ENCODE measurements at regions not wholly inside any gene's neighbourhood (a gene's known extent, or its start where the extent isn't known, plus 50 kb on each side); places are given as distances from the start of the nearest gene placed in this dataset.
"Not testable (repeated sequence)": the region's sequence is repeated elsewhere in the genome, so short reads cannot be mapped to it uniquely, and the experiment has no call there.

- H3K4me2 ChIP-seq (ENCODE audit: low read length), result no peak overlapping the region
- ATAC-seq (no peak), DNase-seq (ENCODE audit: low read depth, low spot score) (no peak)
- H2AFZ ChIP-seq (ENCODE audit: low read depth, low read length, poor library complexity, severe bottlenecking), result no peak overlapping the region
- ChIA-PET RAD21 (ENCODE audit: low non-redundant PET in 1 of 2, low total read pairs in 2 of 2, uncharacterized antibody in 2 of 2, unreplicated experiment in 2 of 2) (no interaction called here), CTCF (no interaction called here), POLR2A (no interaction called here)
- H3K9me2 ChIP-seq (ENCODE audit: insufficient read depth), result no peaks in the 10 kb centered on the region
- intact Hi-C loops (cut with micrococcal nuclease), result no loop called here
- H3K4me1 ChIP-seq (ENCODE audit: control insufficient read depth in 1 of 2, insufficient read depth in 2 of 2, low read length in 2 of 2), result peaks cover 0 to 11% of the 10 kb centered on the region in 2 experiments; a peak in 3 of 4 replicates
- no peak overlapping the region for H3K27ac ChIP-seq (ENCODE audit: low read depth, low read length)
- no peaks in the 10 kb centered on the region for H3K36me3 ChIP-seq (ENCODE audit: control insufficient read depth in 1 of 2, insufficient read depth in 2 of 2, low read length in 2 of 2)
- H3K79me2 ChIP-seq (ENCODE audit: insufficient read depth, low read length), result no peaks in the 10 kb centered on the region
- H3K27me3 ChIP-seq (ENCODE audit: insufficient read depth, low read length), result no peaks in the 10 kb centered on the region
- no TSS peak for BruUV-seq (replicated peaks)
- no peak for TF ChIP-seq YY1 (IDR thresholded peaks at IDR 0.05; ENCODE audit: extremely low read depth, insufficient replicate concordance, low read depth, low read length)
- TF ChIP-seq MAX (IDR thresholded peaks at IDR 0.05), result no peak
- TF ChIP-seq TCF7L2 (IDR thresholded peaks at IDR 0.05; ENCODE audit: borderline replicate concordance, extremely low read depth, insufficient read depth, insufficient read length), result no peak
- no peak for TF ChIP-seq EZH2 (IDR thresholded peaks at IDR 0.05)
- TF ChIP-seq SRF (IDR thresholded peaks at IDR 0.05; ENCODE audit: low read depth), result no peak
- TF ChIP-seq ZFX (IDR thresholded peaks at IDR 0.05), result no peak
- no peak for TF ChIP-seq CBX3 (IDR thresholded peaks at IDR 0.05; ENCODE audit: low read depth)
- TF ChIP-seq, protein P1, sequence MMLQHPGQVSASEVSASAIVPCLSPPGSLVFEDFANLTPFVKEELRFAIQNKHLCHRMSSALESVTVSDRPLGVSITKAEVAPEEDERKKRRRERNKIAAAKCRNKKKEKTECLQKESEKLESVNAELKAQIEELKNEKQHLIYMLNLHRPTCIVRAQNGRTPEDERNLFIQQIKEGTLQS (IDR thresholded peaks at IDR 0.05), result no peak
- TF ChIP-seq ZNF274 (IDR thresholded peaks at IDR 0.05; ENCODE audit: low read depth, low read length), result no peak
- TF ChIP-seq EGR1 (IDR thresholded peaks at IDR 0.05; ENCODE audit: low read depth), result no peak
- TF ChIP-seq, protein P2, sequence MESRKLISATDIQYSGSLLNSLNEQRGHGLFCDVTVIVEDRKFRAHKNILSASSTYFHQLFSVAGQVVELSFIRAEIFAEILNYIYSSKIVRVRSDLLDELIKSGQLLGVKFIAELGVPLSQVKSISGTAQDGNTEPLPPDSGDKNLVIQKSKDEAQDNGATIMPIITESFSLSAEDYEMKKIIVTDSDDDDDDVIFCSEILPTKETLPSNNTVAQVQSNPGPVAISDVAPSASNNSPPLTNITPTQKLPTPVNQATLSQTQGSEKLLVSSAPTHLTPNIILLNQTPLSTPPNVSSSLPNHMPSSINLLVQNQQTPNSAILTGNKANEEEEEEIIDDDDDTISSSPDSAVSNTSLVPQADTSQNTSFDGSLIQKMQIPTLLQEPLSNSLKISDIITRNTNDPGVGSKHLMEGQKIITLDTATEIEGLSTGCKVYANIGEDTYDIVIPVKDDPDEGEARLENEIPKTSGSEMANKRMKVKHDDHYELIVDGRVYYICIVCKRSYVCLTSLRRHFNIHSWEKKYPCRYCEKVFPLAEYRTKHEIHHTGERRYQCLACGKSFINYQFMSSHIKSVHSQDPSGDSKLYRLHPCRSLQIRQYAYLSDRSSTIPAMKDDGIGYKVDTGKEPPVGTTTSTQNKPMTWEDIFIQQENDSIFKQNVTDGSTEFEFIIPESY (IDR thresholded peaks at IDR 0.05; ENCODE audit: extremely low read depth, insufficient replicate concordance, low read length), result no peak
- TF ChIP-seq, protein P3, sequence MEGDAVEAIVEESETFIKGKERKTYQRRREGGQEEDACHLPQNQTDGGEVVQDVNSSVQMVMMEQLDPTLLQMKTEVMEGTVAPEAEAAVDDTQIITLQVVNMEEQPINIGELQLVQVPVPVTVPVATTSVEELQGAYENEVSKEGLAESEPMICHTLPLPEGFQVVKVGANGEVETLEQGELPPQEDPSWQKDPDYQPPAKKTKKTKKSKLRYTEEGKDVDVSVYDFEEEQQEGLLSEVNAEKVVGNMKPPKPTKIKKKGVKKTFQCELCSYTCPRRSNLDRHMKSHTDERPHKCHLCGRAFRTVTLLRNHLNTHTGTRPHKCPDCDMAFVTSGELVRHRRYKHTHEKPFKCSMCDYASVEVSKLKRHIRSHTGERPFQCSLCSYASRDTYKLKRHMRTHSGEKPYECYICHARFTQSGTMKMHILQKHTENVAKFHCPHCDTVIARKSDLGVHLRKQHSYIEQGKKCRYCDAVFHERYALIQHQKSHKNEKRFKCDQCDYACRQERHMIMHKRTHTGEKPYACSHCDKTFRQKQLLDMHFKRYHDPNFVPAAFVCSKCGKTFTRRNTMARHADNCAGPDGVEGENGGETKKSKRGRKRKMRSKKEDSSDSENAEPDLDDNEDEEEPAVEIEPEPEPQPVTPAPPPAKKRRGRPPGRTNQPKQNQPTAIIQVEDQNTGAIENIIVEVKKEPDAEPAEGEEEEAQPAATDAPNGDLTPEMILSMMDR (IDR thresholded peaks at IDR 0.05 in 2 of 3, conservative IDR thresholded peaks at IDR 0.05 in 1 of 3; ENCODE audit: borderline replicate concordance in 1 of 3, insufficient read depth in 1 of 3, low read depth in 2 of 3, low read length in 2 of 3), result no peak
- TF ChIP-seq JUND (IDR thresholded peaks at IDR 0.05), result no peak
- TF ChIP-seq ELF1 (IDR thresholded peaks at IDR 0.05; ENCODE audit: borderline replicate concordance, low read depth), result no peak
- no peak for TF ChIP-seq EZH2phosphoT487 (IDR thresholded peaks at IDR 0.05; ENCODE audit: borderline replicate concordance)
- H3K9ac ChIP-seq (ENCODE audit: low read length), result no peak overlapping the region
- no peaks in the 10 kb centered on the region for H4K20me1 ChIP-seq (ENCODE audit: insufficient read depth)
- H3K9me3 ChIP-seq (ENCODE audit: control insufficient read depth in 1 of 2, insufficient read depth in 1 of 2, low read depth in 1 of 2, low read length in 2 of 2), result no peaks in the 10 kb centered on the region
- no peak overlapping the region for H3K4me3 ChIP-seq (replicated peaks in 1 of 2; ENCODE audit: low read depth in 1 of 2, low read length in 2 of 2)
These were observed 141.3 kb upstream of the EXOC2 start for GRCh38 chr6:834190-834589.

- H3K79me2 ChIP-seq (ENCODE audit: insufficient read depth, low read length); H2AFZ ChIP-seq (ENCODE audit: low read depth, low read length, poor library complexity, severe bottlenecking); H3K36me3 ChIP-seq (ENCODE audit: control insufficient read depth in 1 of 2, insufficient read depth in 2 of 2, low read length in 2 of 2); CTCF ChIA-PET; intact Hi-C loops (cut with micrococcal nuclease); H3K27ac ChIP-seq (ENCODE audit: low read depth, low read length); H4K20me1 ChIP-seq (ENCODE audit: insufficient read depth); H3K9me3 ChIP-seq (ENCODE audit: control insufficient read depth in 1 of 2, insufficient read depth in 1 of 2, low read depth in 1 of 2, low read length in 2 of 2); H3K4me3 ChIP-seq (replicated peaks in 1 of 2; ENCODE audit: low read depth in 1 of 2, low read length in 2 of 2); H3K9ac ChIP-seq (ENCODE audit: low read length); RAD21 ChIA-PET (ENCODE audit: low non-redundant PET in 1 of 2, low total read pairs in 2 of 2, uncharacterized antibody in 2 of 2, unreplicated experiment in 2 of 2); H3K4me2 ChIP-seq (ENCODE audit: low read length); H3K27me3 ChIP-seq (ENCODE audit: insufficient read depth, low read length); POLR2A ChIA-PET; DNase-seq (ENCODE audit: low read depth, low spot score); H3K9me2 ChIP-seq (ENCODE audit: insufficient read depth); BruUV-seq (replicated peaks); ATAC-seq: not testable (repeated sequence)
- peaks cover 0 to 11% of the 10 kb centered on the region in 2 experiments; a peak in 3 of 4 replicates for H3K4me1 ChIP-seq (ENCODE audit: control insufficient read depth in 1 of 2, insufficient read depth in 2 of 2, low read length in 2 of 2)
These were observed 139.9 kb upstream of the EXOC2 start for GRCh38 chr6:832804-833203.
